Thoracic aorta (tissue), 2 donors: ENCODE measurements at regions not wholly inside any gene's neighbourhood (a gene's known extent, or its start where the extent isn't known, plus 50 kb on each side); places are given as distances from the start of the nearest gene placed in this dataset.

ENCODE experiments used
- ATAC-seq: fragments of 150-250 bp; one replicate; pipeline ENCODE4 v1.8.0; 2017; ENCODE audit warnings: low read depth; ENCODE audit not compliant: insufficient number of reproducible peaks, low FRiP score
- DNase-seq: peaks from one replicate; pipeline ENCODE4 v3.0.0-alpha.2; 2020; ENCODE audit warnings: low spot score
- H3K27ac ChIP-seq, 2 donors: fragments of 200-600 bp; sonication (generic); 1 replicate in 1 of 2; 2 replicates in 1 of 2; pipeline ENCODE4 v1.5.1; 2016; ENCODE audit warnings: mild to moderate bottlenecking in 2 of 2, moderate library complexity in 2 of 2
- H3K27me3 ChIP-seq: fragments of 200-600 bp; sonication (generic); replicated peaks from 2 replicates; pipeline ENCODE4 v1.6.0; 2016; ENCODE audit warnings: mild to moderate bottlenecking; ENCODE audit not compliant: insufficient read depth
- H3K36me3 ChIP-seq: fragments of 200-600 bp; sonication (generic); one replicate; pipeline ENCODE4 v1.5.1; 2016
- H3K4me1 ChIP-seq, 2 donors: fragments of 200-600 bp; sonication (generic); 1 replicate in 1 of 2; 2 replicates in 1 of 2; pipeline versions ENCODE4 v1.5.1 to v1.6.0; 2016; ENCODE audit warnings: low read depth in 2 of 2, mild to moderate bottlenecking in 1 of 2; ENCODE audit not compliant: control insufficient read depth in 1 of 2
- H3K4me3 ChIP-seq: fragments of 200-600 bp; sonication (generic); 2 replicates; pipeline ENCODE4 v1.5.1; 2016; ENCODE audit warnings: mild to moderate bottlenecking
- H3K9me3 ChIP-seq: fragments of 200-600 bp; sonication (generic); 2 replicates; pipeline ENCODE4 v1.5.1; 2016
- TF ChIP-seq, protein P1 (sequence below): fragments of 200-600 bp; sonication (generic); IDR thresholded peaks from one replicate; pipeline ENCODE4 v1.5.1; 2019; ENCODE audit warnings: antibody characterized with exemption

DNA sequence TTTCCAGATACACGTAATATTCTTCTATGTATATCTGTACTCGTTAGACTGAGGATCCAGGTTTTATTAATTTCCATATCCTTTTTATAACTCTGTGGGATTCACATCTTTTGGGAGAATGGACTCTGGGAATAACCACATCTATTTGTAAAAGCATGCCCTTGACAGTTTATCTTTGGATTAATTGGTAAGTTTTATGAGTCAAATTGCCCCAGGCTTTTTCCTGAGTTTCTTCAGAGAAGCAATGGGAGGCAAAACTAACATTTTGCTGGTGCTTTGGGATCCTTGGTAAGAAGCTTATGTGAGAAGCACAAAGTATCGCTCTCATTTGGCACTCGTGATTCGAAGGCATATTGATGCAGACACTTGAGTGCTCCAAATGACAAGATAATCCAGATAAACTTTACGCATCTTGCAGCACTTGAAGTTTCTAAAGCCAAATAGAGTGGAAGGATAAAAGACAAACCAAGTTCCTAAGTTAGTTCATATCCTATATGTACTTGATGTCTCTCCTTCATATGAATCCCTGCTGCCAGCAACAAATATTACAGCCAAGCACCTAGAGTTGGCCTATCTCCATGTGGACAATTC is 324.7 kb downstream of the TLE4 start:
- Histone ChIP-seq H3K4me3 (no peak overlapping the region), H3K9me3 (no peaks in the 10 kb centered on the region), H3K4me1 (no peaks in the 10 kb centered on the region), H3K27ac (no peak overlapping the region), H3K36me3 (no peaks in the 10 kb centered on the region), H3K27me3 (no peaks in the 10 kb centered on the region)
- ATAC-seq, result no peak
- no peak for DNase-seq
- TF ChIP-seq, protein P1, sequence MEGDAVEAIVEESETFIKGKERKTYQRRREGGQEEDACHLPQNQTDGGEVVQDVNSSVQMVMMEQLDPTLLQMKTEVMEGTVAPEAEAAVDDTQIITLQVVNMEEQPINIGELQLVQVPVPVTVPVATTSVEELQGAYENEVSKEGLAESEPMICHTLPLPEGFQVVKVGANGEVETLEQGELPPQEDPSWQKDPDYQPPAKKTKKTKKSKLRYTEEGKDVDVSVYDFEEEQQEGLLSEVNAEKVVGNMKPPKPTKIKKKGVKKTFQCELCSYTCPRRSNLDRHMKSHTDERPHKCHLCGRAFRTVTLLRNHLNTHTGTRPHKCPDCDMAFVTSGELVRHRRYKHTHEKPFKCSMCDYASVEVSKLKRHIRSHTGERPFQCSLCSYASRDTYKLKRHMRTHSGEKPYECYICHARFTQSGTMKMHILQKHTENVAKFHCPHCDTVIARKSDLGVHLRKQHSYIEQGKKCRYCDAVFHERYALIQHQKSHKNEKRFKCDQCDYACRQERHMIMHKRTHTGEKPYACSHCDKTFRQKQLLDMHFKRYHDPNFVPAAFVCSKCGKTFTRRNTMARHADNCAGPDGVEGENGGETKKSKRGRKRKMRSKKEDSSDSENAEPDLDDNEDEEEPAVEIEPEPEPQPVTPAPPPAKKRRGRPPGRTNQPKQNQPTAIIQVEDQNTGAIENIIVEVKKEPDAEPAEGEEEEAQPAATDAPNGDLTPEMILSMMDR, result no peak

DNA sequence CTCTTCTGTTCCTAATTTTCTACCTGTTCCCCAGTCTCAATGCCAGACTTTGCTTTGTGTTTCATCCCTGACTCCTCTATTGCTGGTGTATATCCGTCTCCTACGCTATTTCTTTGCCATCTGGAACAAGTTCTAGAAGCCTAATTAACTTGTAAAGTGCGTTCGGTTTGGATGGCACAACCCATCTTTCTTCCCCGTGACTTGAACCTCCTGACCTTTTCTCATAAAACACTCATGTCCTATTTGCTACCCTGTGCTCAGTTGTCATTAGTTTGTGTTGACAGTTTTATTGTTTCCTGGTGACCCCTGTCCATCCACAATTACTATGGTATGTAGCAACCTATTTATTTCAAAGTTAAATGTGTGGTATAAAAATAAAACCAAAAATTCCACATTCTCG is 323.5 kb downstream of the TLE4 start:
- Histone ChIP-seq H3K27ac (no peak overlapping the region), H3K27me3 (no peaks in the 10 kb centered on the region), H3K4me1 (no peaks in the 10 kb centered on the region), H3K4me3 (no peak overlapping the region), H3K36me3 (no peaks in the 10 kb centered on the region), H3K9me3 (no peaks in the 10 kb centered on the region)
- TF ChIP-seq, protein P1, result no peak
- no peak for DNase-seq
- no peak for ATAC-seq

- no peaks in the 10 kb centered on the region for H3K9me3 ChIP-seq
- H3K4me3 ChIP-seq, result no peak overlapping the region
- no peaks in the 10 kb centered on the region for H3K4me1 ChIP-seq
- no peaks in the 10 kb centered on the region for H3K27me3 ChIP-seq
- DNase-seq (no peak), ATAC-seq (no peak)
- no peaks in the 10 kb centered on the region for H3K36me3 ChIP-seq
- TF ChIP-seq, protein P1, result no peak
- no peak overlapping the region for H3K27ac ChIP-seq
Observed at GRCh38 chr9:79889369-79889768, 317.6 kb downstream of the TLE4 start.

- Histone ChIP-seq H3K9me3 (no peaks in the 10 kb centered on the region), H3K27me3 (no peaks in the 10 kb centered on the region), H3K4me1 (no peaks in the 10 kb centered on the region), H3K36me3 (no peaks in the 10 kb centered on the region), H3K27ac (no peak overlapping the region), H3K4me3 (no peak overlapping the region)
- TF ChIP-seq, protein P1, result no peak
- no peak for DNase-seq
- no peak for ATAC-seq
Observed at GRCh38 chr9:79885093-79885857, 313.5 kb downstream of the TLE4 start.

DNA sequence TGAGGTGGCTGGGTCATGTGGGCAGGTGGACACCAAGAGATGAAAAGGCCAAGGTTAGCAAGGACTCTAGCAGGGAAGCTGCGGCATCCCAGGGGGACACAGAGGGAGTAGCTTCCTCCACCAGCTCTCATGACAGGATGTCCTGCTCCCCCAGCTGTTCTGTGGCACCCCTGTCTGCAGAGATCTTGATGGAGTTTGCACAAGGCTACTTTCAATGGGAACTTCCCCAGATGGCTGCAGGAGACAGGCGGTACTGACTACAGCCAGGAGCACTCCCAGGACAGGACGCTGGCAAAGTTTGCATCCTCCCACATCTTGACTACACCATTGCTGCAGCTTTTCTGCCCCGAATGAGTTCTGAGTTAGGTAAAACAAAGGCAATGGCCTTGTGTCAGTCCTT is 312.8 kb downstream of the TLE4 start:
- TF ChIP-seq, protein P1, result no peak
- Histone ChIP-seq H3K9me3 (no peaks in the 10 kb centered on the region), H3K27ac (no peak overlapping the region), H3K27me3 (no peaks in the 10 kb centered on the region), H3K36me3 (no peaks in the 10 kb centered on the region), H3K4me1 (no peaks in the 10 kb centered on the region), H3K4me3 (no peak overlapping the region)
- DNase-seq, result no peak
- ATAC-seq, result no peak
